Transverse colon (tissue), 4 donors: ENCODE measurements at regions not wholly inside any gene's neighbourhood (a gene's known extent, or its start where the extent isn't known, plus 50 kb on each side); places are given as distances from the start of the nearest gene placed in this dataset.
A peak's percentile ranks its signal among the peaks of the same experiment; 100 is the strongest.

Source experiments
- DNase-seq: peaks from one replicate; pipeline ENCODE4 v3.0.0-alpha.2; 2019
- H3K27ac ChIP-seq, 4 donors: fragments of 200-600 bp; sonication (generic); 2 replicates each; pipeline ENCODE4 v1.5.1; 2016 to 2018; ENCODE audit warnings: inconsistent platforms in 4 of 4
- H3K27me3 ChIP-seq: fragments of 200-600 bp; sonication (generic); 2 replicates; pipeline ENCODE4 v1.5.1; 2017; ENCODE audit warnings: inconsistent platforms
- H3K36me3 ChIP-seq, 4 donors: fragments of 200-600 bp; sonication (generic); 2 replicates each; pipeline ENCODE4 v1.5.1; 2017 to 2019; ENCODE audit warnings: inconsistent platforms in 4 of 4
- H3K4me1 ChIP-seq, 4 donors: fragments of 200-600 bp; sonication (generic); 2 replicates each; pipeline ENCODE4 v1.5.1; 2017 to 2020; ENCODE audit warnings: inconsistent platforms in 4 of 4
- H3K4me3 ChIP-seq, 4 donors: fragments of 200-600 bp; sonication (generic); 1 replicate in 1 of 4; 2 replicates in 3 of 4; pipeline versions ENCODE4 v1.5.1 to v1.6.1; 2017 to 2019; ENCODE audit warnings: inconsistent platforms in 4 of 4
- H3K9me3 ChIP-seq, 2 donors: fragments of 200-600 bp; sonication (generic); 2 replicates each; pipeline ENCODE4 v1.5.1; 2017 to 2019; ENCODE audit warnings: inconsistent platforms in 2 of 2
- EP300 ChIP-seq: sonication (generic); formaldehyde crosslinking; IDR thresholded peaks from one replicate; pipeline ENCODE4 v1.6.1; 2017; ENCODE audit warnings: antibody characterized with exemption, low read depth
- POLR2A ChIP-seq: fragments of 450-650 bp; IDR thresholded peaks from one replicate; pipeline ENCODE4 v1.6.1; 2016; ENCODE audit warnings: antibody characterized with exemption, mild to moderate bottlenecking, moderate library complexity
- POLR2AphosphoS5 ChIP-seq, 3 donors: sonication (generic); formaldehyde crosslinking; IDR thresholded peaks; one replicate each; pipeline ENCODE4 v1.6.1; 2016; ENCODE audit warnings: antibody characterized with exemption in 3 of 3
- WGBS, 2 donors: methylation state at CpG; one replicate each; pipeline ENCODE4 v1.1.5; 2018; ENCODE audit warnings: low coverage in 1 of 2; 5-methylcytosine and 5-hydroxymethylcytosine counted together
- in situ Hi-C, 4 donors: fragments of 200-750 bp; cut with MboI; loops; one replicate each; pipeline versions ENCODE4 v1.15.0 to v1.15.1; 2017; ENCODE audit warnings: low sequenced_read_pairs in 3 of 4, low pct_ligation_motif_present in 1 of 4, low pct_unique_long_range_greater_than_20kb in 1 of 4
- intact Hi-C: fragments of 100-400 bp; cut with DNase I; formaldehyde crosslinking; loops from one replicate; pipeline ENCODE4 v1.15.1; 2023; ENCODE audit warnings: low total_unique reads
- TF ChIP-seq, protein P1 (sequence below), 5 experiments: fragments of 200-600 bp in 3 of 5; fragments of 450-650 bp in 2 of 5; sonication (generic) in 3 of 5; IDR thresholded peaks; 1 replicate in 2 of 5; 2 replicates in 3 of 5; pipeline ENCODE4 v1.5.1; 2016 to 2017; ENCODE audit warnings: antibody characterized with exemption in 5 of 5, inconsistent platforms in 3 of 5, mild to moderate bottlenecking in 2 of 5, moderate library complexity in 1 of 5

DNA sequence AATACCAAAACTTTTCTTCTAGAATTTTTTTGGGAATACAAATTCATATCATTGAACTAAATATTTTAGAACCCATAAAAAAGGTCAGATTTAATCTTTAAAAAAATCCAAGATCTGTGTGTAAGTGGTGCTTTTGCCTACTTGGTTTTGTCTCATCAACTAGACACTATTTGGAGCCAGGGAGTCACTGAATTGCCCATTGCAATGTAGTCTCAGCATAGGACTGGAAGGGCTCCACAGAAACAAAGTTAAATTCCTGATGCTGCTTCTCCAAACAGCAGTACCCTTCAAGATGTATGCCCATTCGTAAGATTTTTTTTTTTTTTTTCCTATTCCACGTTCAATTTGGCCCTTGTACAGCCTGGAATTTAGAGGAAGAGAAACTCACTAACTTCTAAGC, 208.0 kb upstream of the MPDZ start:
- Histone ChIP-seq H3K9me3 (no peaks in the 10 kb centered on the region), H3K36me3 (no peaks in the 10 kb centered on the region), H3K27me3 (no peaks in the 10 kb centered on the region), H3K27ac (no peak overlapping the region), H3K4me1 (no peaks in the 10 kb centered on the region), H3K4me3 (no peak overlapping the region)
- in situ Hi-C loops = no loop called here
- intact Hi-C loops = no loop called here
- DNase-seq = no peak
- TF ChIP-seq EP300 (no peak), POLR2A (no peak), POLR2AphosphoS5 (IDR thresholded peaks at IDR 0.05) (no peak)
- TF ChIP-seq, protein P1, sequence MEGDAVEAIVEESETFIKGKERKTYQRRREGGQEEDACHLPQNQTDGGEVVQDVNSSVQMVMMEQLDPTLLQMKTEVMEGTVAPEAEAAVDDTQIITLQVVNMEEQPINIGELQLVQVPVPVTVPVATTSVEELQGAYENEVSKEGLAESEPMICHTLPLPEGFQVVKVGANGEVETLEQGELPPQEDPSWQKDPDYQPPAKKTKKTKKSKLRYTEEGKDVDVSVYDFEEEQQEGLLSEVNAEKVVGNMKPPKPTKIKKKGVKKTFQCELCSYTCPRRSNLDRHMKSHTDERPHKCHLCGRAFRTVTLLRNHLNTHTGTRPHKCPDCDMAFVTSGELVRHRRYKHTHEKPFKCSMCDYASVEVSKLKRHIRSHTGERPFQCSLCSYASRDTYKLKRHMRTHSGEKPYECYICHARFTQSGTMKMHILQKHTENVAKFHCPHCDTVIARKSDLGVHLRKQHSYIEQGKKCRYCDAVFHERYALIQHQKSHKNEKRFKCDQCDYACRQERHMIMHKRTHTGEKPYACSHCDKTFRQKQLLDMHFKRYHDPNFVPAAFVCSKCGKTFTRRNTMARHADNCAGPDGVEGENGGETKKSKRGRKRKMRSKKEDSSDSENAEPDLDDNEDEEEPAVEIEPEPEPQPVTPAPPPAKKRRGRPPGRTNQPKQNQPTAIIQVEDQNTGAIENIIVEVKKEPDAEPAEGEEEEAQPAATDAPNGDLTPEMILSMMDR (IDR thresholded peaks at IDR 0.05) = no peak
- 45 to 62% methylated on average over 2 of the region's 2 CpGs for WGBS, 2 donors

DNA sequence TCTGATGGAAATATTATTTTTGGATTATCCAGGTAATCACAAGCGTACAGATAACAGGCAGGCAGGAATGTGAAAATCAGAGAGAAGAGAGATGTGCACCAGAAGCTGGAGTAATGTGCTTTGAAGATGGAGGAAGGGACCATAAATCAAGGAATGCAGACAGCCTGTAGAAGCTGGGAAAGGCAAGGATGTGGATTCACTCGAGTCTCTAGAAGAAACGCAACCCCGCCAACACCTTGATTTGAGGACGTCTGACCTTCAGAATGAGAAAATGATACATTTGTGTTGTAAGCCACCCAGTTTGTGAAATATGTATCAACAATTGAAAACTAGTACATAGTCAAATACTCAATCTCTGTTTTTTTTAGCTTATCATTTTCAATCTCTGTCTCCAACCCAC, 207.6 kb upstream of the MPDZ start:
- no peaks in the 10 kb centered on the region for H3K36me3 ChIP-seq
- DNase-seq = no peak
- no peaks in the 10 kb centered on the region for H3K4me1 ChIP-seq
- no peaks in the 10 kb centered on the region for H3K9me3 ChIP-seq
- no peaks in the 10 kb centered on the region for H3K27me3 ChIP-seq
- no peak overlapping the region for H3K4me3 ChIP-seq
- TF ChIP-seq EP300 (no peak), POLR2A (no peak), POLR2AphosphoS5 (IDR thresholded peaks at IDR 0.05) (no peak)
- TF ChIP-seq, protein P1 (IDR thresholded peaks at IDR 0.05) = no peak
- 77 to 78% methylated on average over 5 of the region's 5 CpGs for WGBS, 2 donors
- intact Hi-C loops = no loop called here
- no peak overlapping the region for H3K27ac ChIP-seq
- in situ Hi-C loops = no loop called here

DNA sequence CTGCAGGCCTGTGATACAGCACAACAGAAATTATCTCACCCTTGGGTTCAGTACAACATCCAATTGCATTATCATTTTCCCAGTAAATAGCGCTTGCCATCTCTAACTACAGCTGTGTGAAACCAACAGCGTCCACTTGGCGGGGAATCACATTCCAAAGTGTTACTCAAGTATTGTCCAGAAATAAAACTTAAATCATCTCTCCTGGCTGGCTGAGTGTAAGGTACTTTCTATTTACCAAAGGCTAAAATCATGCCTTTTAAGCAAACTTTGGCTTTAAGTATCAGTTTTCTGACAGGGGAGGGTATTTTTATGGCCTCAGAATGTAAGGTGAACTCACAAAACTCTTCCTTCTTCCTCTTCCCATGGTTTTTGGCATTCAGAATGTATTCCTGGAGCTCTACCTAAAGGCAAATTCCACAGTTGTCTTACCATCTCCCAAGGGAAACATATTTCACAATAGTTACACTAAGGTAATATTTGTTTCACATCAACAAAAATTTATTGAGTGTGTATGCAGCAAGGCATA, 205.6 kb upstream of the MPDZ start:
- intact Hi-C loops = no loop called here
- no peak overlapping the region for H3K4me3 ChIP-seq
- in situ Hi-C loops = no loop called here
- no peak for TF ChIP-seq EP300
- peak in 1 of 3 donors; percentile 40 for TF ChIP-seq POLR2AphosphoS5 (IDR thresholded peaks at IDR 0.05)
- no peak for TF ChIP-seq POLR2A
- TF ChIP-seq, protein P1 (IDR thresholded peaks at IDR 0.05) = peak in 1 of 5 experiments; percentile 17
- H3K27ac ChIP-seq = peak overlapping the region in 2 of 4 donors; percentile 42 to 54
- no peaks in the 10 kb centered on the region for H3K9me3 ChIP-seq
- no peaks in the 10 kb centered on the region for H3K36me3 ChIP-seq
- DNase-seq = peak; percentile 14
- H3K4me1 ChIP-seq = no peaks in the 10 kb centered on the region
- no peaks in the 10 kb centered on the region for H3K27me3 ChIP-seq
- WGBS, 2 donors = 78% methylated on average over 3 of the region's 3 CpGs; no CpG with 5 or more reads in 1 of the 2 donors

DNA sequence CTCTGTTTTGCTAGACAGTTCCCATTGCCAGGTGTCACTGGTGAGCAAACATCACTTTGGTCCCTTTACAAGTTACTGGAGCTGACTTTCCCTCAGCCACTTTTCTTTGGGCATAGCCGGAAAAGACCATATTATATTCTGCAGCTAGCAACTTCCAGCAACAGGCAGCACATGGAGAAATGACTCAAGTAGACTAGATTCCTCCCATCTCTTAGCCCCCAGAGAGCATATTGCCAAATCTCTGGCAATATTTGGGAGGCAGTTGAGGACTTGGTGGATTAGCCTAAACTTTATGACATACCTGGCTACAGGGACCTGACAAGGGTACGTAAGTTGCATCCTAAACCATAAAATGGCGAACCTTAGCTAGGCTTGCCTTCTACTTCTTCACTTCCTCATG, 204.7 kb upstream of the MPDZ start:
- H3K36me3 ChIP-seq = no peaks in the 10 kb centered on the region
- 88 to 100% methylated on average over 2 to 3 of the region's 3 CpGs for WGBS, 2 donors
- no peaks in the 10 kb centered on the region for H3K27me3 ChIP-seq
- TF ChIP-seq, protein P1 (IDR thresholded peaks at IDR 0.05) = no peak
- no peak for TF ChIP-seq POLR2A
- no peak for TF ChIP-seq EP300
- no peak for TF ChIP-seq POLR2AphosphoS5 (IDR thresholded peaks at IDR 0.05)
- no peaks in the 10 kb centered on the region for H3K9me3 ChIP-seq
- in situ Hi-C loops (no loop called here), intact Hi-C loops (no loop called here)
- H3K27ac ChIP-seq = peak overlapping the region in 1 of 4 donors; percentile 54
- DNase-seq = no peak
- H3K4me3 ChIP-seq = no peak overlapping the region
- no peaks in the 10 kb centered on the region for H3K4me1 ChIP-seq
